HL-60 (cell line): ENCODE measurements at regions not wholly inside any gene's neighbourhood (a gene's known extent, or its start where the extent isn't known, plus 50 kb on each side); places are given as distances from the start of the nearest gene placed in this dataset.

Source experiments
- CTCF ChIP-seq: IDR thresholded peaks from one replicate; pipeline ENCODE4 v1.5.1; 2011; ENCODE audit warnings: low read length, control low read depth, inconsistent platforms; ENCODE audit not compliant: insufficient read depth
- GABPA ChIP-seq: IDR thresholded peaks from 2 replicates; pipeline ENCODE4 v1.6.1; 2012; ENCODE audit warnings: low read depth
- POLR2AphosphoS5 ChIP-seq: IDR thresholded peaks from 2 replicates; pipeline ENCODE4 v1.6.1; 2012; ENCODE audit warnings: low read depth
- REST ChIP-seq: IDR thresholded peaks from 2 replicates; pipeline ENCODE4 v1.6.1; 2012; ENCODE audit warnings: low read depth; ENCODE audit not compliant: insufficient replicate concordance
- SPI1 ChIP-seq: IDR thresholded peaks from 2 replicates; pipeline ENCODE4 v1.6.1; 2012; ENCODE audit warnings: low read depth, mild to moderate bottlenecking, borderline replicate concordance

GRCh38 chr3:187987187-187987586 is 166.8 kb upstream of the LPP start:
- TF ChIP-seq CTCF (no peak), POLR2AphosphoS5 (no peak), SPI1 (no peak), GABPA (no peak), REST (no peak)
